Smooth muscle cell (in vitro differentiated cells): ENCODE measurements at regions not wholly inside any gene's neighbourhood (a gene's known extent, or its start where the extent isn't known, plus 50 kb on each side); places are given as distances from the start of the nearest gene placed in this dataset.

Experiments
- DNase-seq: peaks from one replicate; lab custom pipeline; 2025; ENCODE audit not compliant: unreplicated experiment; lab: John Stamatoyannopoulos, UW
- H2AFZ ChIP-seq: fragments of 200-600 bp; sonication (generic); 2 replicates; pipeline ENCODE4 v1.6.0; 2016; ENCODE audit warnings: antibody characterized with exemption, low read depth, mild to moderate bottlenecking
- H3F3A ChIP-seq: fragments of 200-600 bp; sonication (generic); 2 replicates; pipeline ENCODE4 v1.6.0; 2017; ENCODE audit warnings: antibody characterized with exemption, low read depth
- H3K27ac ChIP-seq: fragments of 200-600 bp; sonication (generic); 2 replicates; pipeline ENCODE4 v1.5.1; 2016; ENCODE audit warnings: low read depth, mild to moderate bottlenecking
- H3K27me3 ChIP-seq: fragments of 200-600 bp; sonication (generic); 2 replicates; pipeline ENCODE4 v1.6.1; 2016; ENCODE audit warnings: low read depth, mild to moderate bottlenecking
- H3K36me3 ChIP-seq: fragments of 200-600 bp; sonication (generic); 2 replicates; pipeline ENCODE4 v1.5.1; 2016; ENCODE audit warnings: low read depth
- H3K4me1 ChIP-seq: fragments of 200-600 bp; sonication (generic); 2 replicates; pipeline ENCODE4 v1.5.1; 2016; ENCODE audit warnings: low read depth
- H3K4me2 ChIP-seq: fragments of 200-600 bp; sonication (generic); 2 replicates; pipeline ENCODE4 v1.6.0; 2016; ENCODE audit warnings: mild to moderate bottlenecking
- H3K4me3 ChIP-seq: fragments of 200-600 bp; sonication (generic); 2 replicates; pipeline ENCODE4 v1.5.1; 2016; ENCODE audit warnings: mild to moderate bottlenecking
- H3K79me2 ChIP-seq: fragments of 200-600 bp; sonication (generic); 2 replicates; pipeline ENCODE4 v1.6.0; 2016; ENCODE audit warnings: low read depth, mild to moderate bottlenecking
- H3K9ac ChIP-seq: fragments of 200-600 bp; sonication (generic); 2 replicates; pipeline ENCODE4 v1.6.0; 2016; ENCODE audit warnings: low read depth
- H3K9me3 ChIP-seq: fragments of 200-600 bp; sonication (generic); replicated peaks from 2 replicates; pipeline ENCODE4 v1.5.1; 2016; ENCODE audit warnings: low read depth
- H4K20me1 ChIP-seq: fragments of 200-600 bp; sonication (generic); 2 replicates; pipeline ENCODE4 v1.6.0; 2016; ENCODE audit warnings: low read depth
- WGBS: methylation state at CpG from one replicate; pipeline ENCODE4 v1.1.7; 2016; ENCODE audit warnings: low lambda C conversion rate; 5-methylcytosine and 5-hydroxymethylcytosine counted together
- TF ChIP-seq, protein P1 (sequence below): fragments of 200-600 bp; sonication (generic); IDR thresholded peaks from 2 replicates; pipeline ENCODE4 v1.5.1; 2017; ENCODE audit warnings: borderline replicate concordance, mild to moderate bottlenecking, antibody characterized with exemption; ENCODE audit not compliant: insufficient read depth, poor library complexity, severe bottlenecking

DNA sequence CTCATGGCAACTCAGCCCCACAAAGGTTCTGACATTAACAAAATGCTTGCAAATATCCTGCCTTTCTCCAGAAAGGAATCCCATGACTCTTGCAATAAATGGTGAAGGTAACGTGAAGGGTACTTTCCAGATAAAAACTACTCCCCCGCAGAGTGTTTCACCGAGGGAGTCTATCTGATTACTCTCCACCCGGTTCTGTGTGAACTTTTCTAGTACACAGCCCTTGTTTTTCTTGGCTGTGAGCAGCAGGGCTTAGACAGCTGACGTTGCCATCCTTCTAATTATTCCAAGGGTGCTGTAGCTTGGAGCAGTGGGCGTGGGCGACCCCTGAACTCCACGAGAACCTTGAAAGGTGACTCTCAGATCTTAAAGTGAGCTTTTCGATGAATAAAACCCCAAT, 276.0 kb upstream of the IRX4 start:
- 78% methylated on average over 9 of the region's 9 CpGs for WGBS
- Histone ChIP-seq H4K20me1 (no peaks in the 10 kb centered on the region), H3K79me2 (no peaks in the 10 kb centered on the region), H3K4me1 (no peaks in the 10 kb centered on the region), H3F3A (no peaks in the 10 kb centered on the region), H3K4me2 (no peak overlapping the region), H3K27ac (no peak overlapping the region), H2AFZ (no peak overlapping the region), H3K27me3 (peaks cover 5% of the 10 kb centered on the region), H3K36me3 (no peaks in the 10 kb centered on the region), H3K4me3 (no peak overlapping the region), H3K9ac (no peak overlapping the region), H3K9me3 (no peaks in the 10 kb centered on the region)
- no peak for DNase-seq
- TF ChIP-seq, protein P1, sequence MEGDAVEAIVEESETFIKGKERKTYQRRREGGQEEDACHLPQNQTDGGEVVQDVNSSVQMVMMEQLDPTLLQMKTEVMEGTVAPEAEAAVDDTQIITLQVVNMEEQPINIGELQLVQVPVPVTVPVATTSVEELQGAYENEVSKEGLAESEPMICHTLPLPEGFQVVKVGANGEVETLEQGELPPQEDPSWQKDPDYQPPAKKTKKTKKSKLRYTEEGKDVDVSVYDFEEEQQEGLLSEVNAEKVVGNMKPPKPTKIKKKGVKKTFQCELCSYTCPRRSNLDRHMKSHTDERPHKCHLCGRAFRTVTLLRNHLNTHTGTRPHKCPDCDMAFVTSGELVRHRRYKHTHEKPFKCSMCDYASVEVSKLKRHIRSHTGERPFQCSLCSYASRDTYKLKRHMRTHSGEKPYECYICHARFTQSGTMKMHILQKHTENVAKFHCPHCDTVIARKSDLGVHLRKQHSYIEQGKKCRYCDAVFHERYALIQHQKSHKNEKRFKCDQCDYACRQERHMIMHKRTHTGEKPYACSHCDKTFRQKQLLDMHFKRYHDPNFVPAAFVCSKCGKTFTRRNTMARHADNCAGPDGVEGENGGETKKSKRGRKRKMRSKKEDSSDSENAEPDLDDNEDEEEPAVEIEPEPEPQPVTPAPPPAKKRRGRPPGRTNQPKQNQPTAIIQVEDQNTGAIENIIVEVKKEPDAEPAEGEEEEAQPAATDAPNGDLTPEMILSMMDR: no peak

DNA sequence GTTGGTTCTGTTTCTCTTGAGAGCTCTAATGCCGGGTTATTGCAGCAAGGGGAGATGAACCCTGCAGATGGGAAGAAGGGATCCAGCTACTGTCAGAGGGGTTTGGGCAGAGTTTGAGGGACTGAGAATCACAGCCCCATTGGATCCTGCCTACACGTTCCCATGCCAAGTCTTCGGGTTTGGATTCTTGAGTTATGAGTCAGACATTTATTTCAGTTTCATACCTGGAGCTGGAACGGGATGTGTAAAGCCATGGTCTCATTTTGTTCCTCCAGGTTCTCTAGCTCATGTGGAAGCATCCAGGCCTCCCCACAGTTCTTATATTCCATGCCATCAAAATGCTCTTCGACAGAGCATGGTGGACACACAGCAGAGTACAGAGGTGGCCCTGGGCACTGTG, 275.4 kb upstream of the IRX4 start:
- WGBS: 82% methylated on average over 5 of the region's 5 CpGs

DNA sequence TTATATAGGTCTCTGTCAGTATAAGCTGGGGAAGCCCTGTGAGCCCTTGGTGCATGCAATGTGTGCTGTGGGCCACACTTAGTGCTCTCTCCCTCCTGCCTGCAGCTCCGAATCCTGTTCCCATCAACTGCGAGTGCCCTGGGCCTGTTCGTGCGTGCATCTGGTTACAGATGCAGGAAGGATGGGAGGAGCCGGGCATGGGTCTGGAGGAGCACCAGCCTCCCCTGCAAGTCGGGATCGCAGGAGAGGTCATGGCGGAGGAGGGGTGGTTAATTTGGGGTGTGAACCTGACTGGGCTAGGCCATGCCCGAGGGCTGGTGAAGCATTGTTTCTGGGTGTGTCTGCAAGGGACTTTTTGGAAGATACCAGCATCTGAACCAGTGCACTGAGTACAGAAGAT, 274.6 kb upstream of the IRX4 start:
- TF ChIP-seq, protein P1: no peak
- Histone ChIP-seq H2AFZ (no peak overlapping the region), H3K4me1 (no peaks in the 10 kb centered on the region), H3K9me3 (no peaks in the 10 kb centered on the region), H3K36me3 (no peaks in the 10 kb centered on the region), H3K4me3 (no peak overlapping the region), H3K27ac (no peak overlapping the region), H4K20me1 (no peaks in the 10 kb centered on the region), H3K79me2 (no peaks in the 10 kb centered on the region), H3K27me3 (peaks cover 2% of the 10 kb centered on the region), H3K9ac (no peak overlapping the region), H3F3A (no peaks in the 10 kb centered on the region), H3K4me2 (no peak overlapping the region)
- WGBS: 94% methylated on average over 9 of the region's 9 CpGs
- DNase-seq: no peak

More for the DNA sequence above, 275.4 kb upstream of the IRX4 start:
- Histone ChIP-seq H3K27ac (no peak overlapping the region), H3K79me2 (no peaks in the 10 kb centered on the region), H3K9ac (no peak overlapping the region), H3F3A (no peaks in the 10 kb centered on the region), H3K4me1 (no peaks in the 10 kb centered on the region), H3K36me3 (no peaks in the 10 kb centered on the region), H3K4me2 (no peak overlapping the region), H3K27me3 (peaks cover 5% of the 10 kb centered on the region), H3K4me3 (no peak overlapping the region), H4K20me1 (no peaks in the 10 kb centered on the region), H3K9me3 (no peaks in the 10 kb centered on the region), H2AFZ (no peak overlapping the region)
- TF ChIP-seq, protein P1: no peak
- DNase-seq: no peak

DNA sequence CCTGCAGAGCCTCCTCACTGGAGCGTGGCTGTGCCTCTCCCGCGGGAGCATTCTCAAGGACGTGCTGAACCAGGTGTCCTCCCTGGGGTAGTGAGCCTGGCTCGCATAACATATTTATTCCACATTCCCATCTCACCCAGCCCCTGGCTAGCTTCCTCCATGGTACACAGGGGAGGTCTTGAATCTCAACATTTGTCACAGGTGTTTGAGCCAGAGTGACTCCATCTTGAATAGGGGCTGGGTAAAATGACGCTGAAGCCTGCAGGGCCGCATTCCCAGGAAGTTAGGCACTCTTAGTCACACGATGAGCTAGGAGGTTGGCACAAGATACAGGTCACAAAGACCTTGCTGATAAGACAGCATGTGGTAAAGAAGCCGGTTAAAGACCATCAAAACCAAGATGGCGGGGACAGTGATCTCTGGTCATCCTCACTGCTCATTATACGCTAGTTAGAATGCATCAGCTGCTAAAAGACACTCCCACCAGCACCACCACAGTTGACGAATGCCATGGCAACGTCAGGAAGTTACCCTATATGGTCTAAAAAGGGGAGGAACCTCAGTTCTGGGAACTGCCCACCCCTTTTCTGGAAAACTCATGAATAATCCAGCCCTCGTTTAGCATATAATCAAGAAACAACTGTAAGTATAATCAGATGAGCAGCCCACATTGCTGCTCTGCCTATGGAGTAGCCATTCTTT, 273.8 kb upstream of the IRX4 start:
- TF ChIP-seq, protein P1: no peak
- H3K4me3 ChIP-seq: no peak overlapping the region
- H2AFZ ChIP-seq: no peak overlapping the region
- H3F3A ChIP-seq: no peaks in the 10 kb centered on the region
- no peak overlapping the region for H3K9ac ChIP-seq
- no peaks in the 10 kb centered on the region for H3K4me1 ChIP-seq
- H3K9me3 ChIP-seq: no peaks in the 10 kb centered on the region
- DNase-seq: no peak
- no peaks in the 10 kb centered on the region for H4K20me1 ChIP-seq
- no peaks in the 10 kb centered on the region for H3K79me2 ChIP-seq
- WGBS: 92% methylated on average over 14 of the region's 14 CpGs
- H3K36me3 ChIP-seq: no peaks in the 10 kb centered on the region
- no peak overlapping the region for H3K4me2 ChIP-seq
- H3K27ac ChIP-seq: no peak overlapping the region
- no peaks in the 10 kb centered on the region for H3K27me3 ChIP-seq
